ENCODE measurements at regions not wholly inside any gene's neighbourhood (a gene's known extent, or its start where the extent isn't known, plus 50 kb on each side); places are given as distances from the start of the nearest gene placed in this dataset.

DNA sequence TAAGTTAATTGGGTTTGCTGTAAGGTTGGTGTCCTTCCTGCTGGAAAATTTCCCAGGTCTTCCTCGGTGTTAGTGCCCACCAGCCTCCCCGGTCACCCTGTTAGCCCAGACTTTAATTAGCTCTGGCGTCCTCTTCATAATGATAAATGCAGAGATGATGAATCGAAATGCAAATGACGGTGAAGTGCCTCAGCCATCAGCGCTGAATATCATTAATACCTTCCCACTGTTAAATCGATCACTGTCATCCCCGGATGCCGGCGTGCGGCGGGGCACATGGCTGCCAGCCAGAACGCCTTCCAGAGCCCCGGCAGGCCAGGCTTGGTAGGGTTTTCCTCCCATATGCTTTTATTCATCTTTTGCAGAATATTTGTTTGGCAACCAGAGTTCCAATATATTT, 204.5 kb downstream of the IRX2 start:
- H2AFZ ChIP-seq (ENCODE audit: low read length) = no peak overlapping the region
- no peaks in the 10 kb centered on the region for H3K9me2 ChIP-seq (replicated peaks; ENCODE audit: low read length)
- ATAC-seq (no peak), DNase-seq (no peak)
- no peaks in the 10 kb centered on the region for H4K20me1 ChIP-seq (ENCODE audit: low read length)
- POLR2A ChIA-PET (ENCODE audit: unreplicated experiment) = no interaction called here
- H3K36me3 ChIP-seq (ENCODE audit: low read depth, low read length) = no peaks in the 10 kb centered on the region
- H3K4me1 ChIP-seq (ENCODE audit: insufficient read depth, low read length) = no peaks in the 10 kb centered on the region
- H3K27me3 ChIP-seq (ENCODE audit: low read length) = peaks cover 22% of the 10 kb centered on the region
- no TSS peak for BruUV-seq (replicated peaks)
- CTCF ChIA-PET = no interaction called here
- H3K4me3 ChIP-seq (ENCODE audit: low read length) = no peak overlapping the region
- H3F3A ChIP-seq (ENCODE audit: low read length, unreplicated experiment) = no peaks in the 10 kb centered on the region
- no peak overlapping the region for H3K9ac ChIP-seq (ENCODE audit: low read length)
- H3K79me2 ChIP-seq (ENCODE audit: low read length) = no peaks in the 10 kb centered on the region
- TF ChIP-seq, protein P1, sequence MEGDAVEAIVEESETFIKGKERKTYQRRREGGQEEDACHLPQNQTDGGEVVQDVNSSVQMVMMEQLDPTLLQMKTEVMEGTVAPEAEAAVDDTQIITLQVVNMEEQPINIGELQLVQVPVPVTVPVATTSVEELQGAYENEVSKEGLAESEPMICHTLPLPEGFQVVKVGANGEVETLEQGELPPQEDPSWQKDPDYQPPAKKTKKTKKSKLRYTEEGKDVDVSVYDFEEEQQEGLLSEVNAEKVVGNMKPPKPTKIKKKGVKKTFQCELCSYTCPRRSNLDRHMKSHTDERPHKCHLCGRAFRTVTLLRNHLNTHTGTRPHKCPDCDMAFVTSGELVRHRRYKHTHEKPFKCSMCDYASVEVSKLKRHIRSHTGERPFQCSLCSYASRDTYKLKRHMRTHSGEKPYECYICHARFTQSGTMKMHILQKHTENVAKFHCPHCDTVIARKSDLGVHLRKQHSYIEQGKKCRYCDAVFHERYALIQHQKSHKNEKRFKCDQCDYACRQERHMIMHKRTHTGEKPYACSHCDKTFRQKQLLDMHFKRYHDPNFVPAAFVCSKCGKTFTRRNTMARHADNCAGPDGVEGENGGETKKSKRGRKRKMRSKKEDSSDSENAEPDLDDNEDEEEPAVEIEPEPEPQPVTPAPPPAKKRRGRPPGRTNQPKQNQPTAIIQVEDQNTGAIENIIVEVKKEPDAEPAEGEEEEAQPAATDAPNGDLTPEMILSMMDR (conservative IDR thresholded peaks at IDR 0.05; ENCODE audit: low read depth, low read length) = no peak
- no peak for TF ChIP-seq EZH2 (IDR thresholded peaks at IDR 0.05; ENCODE audit: low read length, unreplicated experiment)
- no peak overlapping the region for H3K4me2 ChIP-seq (ENCODE audit: low read length)
- H3K9me3 ChIP-seq (ENCODE audit: low read length) = no peaks in the 10 kb centered on the region
- intact Hi-C loops (cut with micrococcal nuclease) = no loop called here
- H3K27ac ChIP-seq (ENCODE audit: low read length) = no peak overlapping the region

DNA sequence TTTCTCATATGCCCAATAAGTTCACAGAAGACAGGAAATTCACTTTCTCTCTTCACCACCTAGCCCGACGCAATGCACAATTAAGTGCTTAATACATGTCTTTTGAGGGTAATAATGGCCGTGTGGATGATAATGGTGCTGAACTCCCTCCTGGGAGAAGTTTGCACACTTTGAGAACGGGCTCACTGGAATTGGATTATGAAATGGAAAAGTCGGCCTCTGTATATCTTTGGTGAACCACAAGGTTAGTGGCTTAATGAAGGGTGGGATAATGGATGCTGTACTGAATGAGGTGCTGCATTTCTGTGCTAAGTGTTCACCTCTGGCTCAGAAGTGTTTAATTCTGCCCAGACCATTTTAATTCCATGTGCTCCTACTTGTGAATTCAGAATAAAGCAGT, 207.5 kb downstream of the IRX2 start:
- no peaks in the 10 kb centered on the region for H3K9me3 ChIP-seq (ENCODE audit: low read length)
- no peaks in the 10 kb centered on the region for H3K79me2 ChIP-seq (ENCODE audit: low read length)
- no peak overlapping the region for H2AFZ ChIP-seq (ENCODE audit: low read length)
- intact Hi-C loops (cut with micrococcal nuclease) = no loop called here
- H3K9me2 ChIP-seq (replicated peaks; ENCODE audit: low read length) = no peaks in the 10 kb centered on the region
- H3K4me3 ChIP-seq (ENCODE audit: low read length) = no peak overlapping the region
- ChIA-PET POLR2A (ENCODE audit: unreplicated experiment) (no interaction called here), CTCF (no interaction called here)
- no TSS peak for BruUV-seq (replicated peaks)
- peaks cover 22% of the 10 kb centered on the region for H3K27me3 ChIP-seq (ENCODE audit: low read length)
- no peak overlapping the region for H3K27ac ChIP-seq (ENCODE audit: low read length)
- H3K4me1 ChIP-seq (ENCODE audit: insufficient read depth, low read length) = no peaks in the 10 kb centered on the region
- H3K36me3 ChIP-seq (ENCODE audit: low read depth, low read length) = no peaks in the 10 kb centered on the region
- no peak overlapping the region for H3K4me2 ChIP-seq (ENCODE audit: low read length)
- H4K20me1 ChIP-seq (ENCODE audit: low read length) = no peaks in the 10 kb centered on the region
- H3K9ac ChIP-seq (ENCODE audit: low read length) = no peak overlapping the region
- no peaks in the 10 kb centered on the region for H3F3A ChIP-seq (ENCODE audit: low read length, unreplicated experiment)
- DNase-seq (no peak), ATAC-seq (no peak)
- TF ChIP-seq, protein P1 (conservative IDR thresholded peaks at IDR 0.05; ENCODE audit: low read depth, low read length) = no peak
- TF ChIP-seq EZH2phosphoT487 (IDR thresholded peaks at IDR 0.05; ENCODE audit: borderline replicate concordance, low read length) (no peak), EZH2 (IDR thresholded peaks at IDR 0.05; ENCODE audit: low read length, unreplicated experiment) (no peak)

DNA sequence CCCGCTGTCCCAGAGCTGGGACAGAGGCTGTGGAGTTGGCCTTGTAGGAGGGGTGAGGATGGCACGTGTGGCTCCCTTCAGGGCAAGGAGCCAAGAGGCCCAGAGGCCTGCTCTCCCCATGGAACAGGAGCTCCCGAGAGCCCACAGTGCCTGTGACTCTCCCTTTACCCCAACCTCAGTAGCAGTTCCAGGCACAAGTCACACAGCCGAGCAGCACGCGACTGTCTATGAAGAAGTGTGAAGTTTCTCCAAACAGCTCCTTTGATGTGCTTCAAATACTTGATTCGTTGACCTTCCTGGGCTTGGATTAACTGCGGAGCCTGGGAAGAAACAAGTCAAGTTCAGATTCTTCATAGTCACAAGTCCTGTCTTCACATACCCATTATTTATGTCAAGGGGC, 208.7 kb downstream of the IRX2 start:
- no peak overlapping the region for H3K9ac ChIP-seq (ENCODE audit: low read length)
- ChIA-PET POLR2A (ENCODE audit: unreplicated experiment) (no interaction called here), CTCF (no interaction called here)
- H3K79me2 ChIP-seq (ENCODE audit: low read length) = no peaks in the 10 kb centered on the region
- H3K27me3 ChIP-seq (ENCODE audit: low read length) = peaks cover 31% of the 10 kb centered on the region
- no peak overlapping the region for H3K4me3 ChIP-seq (ENCODE audit: low read length)
- H3K9me3 ChIP-seq (ENCODE audit: low read length) = no peaks in the 10 kb centered on the region
- TF ChIP-seq, protein P1 (conservative IDR thresholded peaks at IDR 0.05; ENCODE audit: low read depth, low read length) = no peak
- no peak for TF ChIP-seq EZH2 (IDR thresholded peaks at IDR 0.05; ENCODE audit: low read length, unreplicated experiment)
- no peaks in the 10 kb centered on the region for H3K9me2 ChIP-seq (replicated peaks; ENCODE audit: low read length)
- intact Hi-C loops (cut with micrococcal nuclease) = no loop called here
- H4K20me1 ChIP-seq (ENCODE audit: low read length) = no peaks in the 10 kb centered on the region
- H3K36me3 ChIP-seq (ENCODE audit: low read depth, low read length) = no peaks in the 10 kb centered on the region
- BruUV-seq (replicated peaks) = no TSS peak
- H2AFZ ChIP-seq (ENCODE audit: low read length) = no peak overlapping the region
- no peaks in the 10 kb centered on the region for H3K4me1 ChIP-seq (ENCODE audit: insufficient read depth, low read length)
- no peak for ATAC-seq
- H3F3A ChIP-seq (ENCODE audit: low read length, unreplicated experiment) = no peaks in the 10 kb centered on the region
- no peak overlapping the region for H3K27ac ChIP-seq (ENCODE audit: low read length)
- no peak for DNase-seq
- H3K4me2 ChIP-seq (ENCODE audit: low read length) = no peak overlapping the region
